OCI-LY1 (cell line): ENCODE measurements at regions not wholly inside any gene's neighbourhood (a gene's known extent, or its start where the extent isn't known, plus 50 kb on each side); places are given as distances from the start of the nearest gene placed in this dataset.

Experiments
- H2AFZ ChIP-seq: fragments of 200-600 bp; sonication (generic), shearing (Covaris generic); 2 replicates; pipeline ENCODE4 v1.6.0; 2014; ENCODE audit warnings: antibody characterized with exemption, mild to moderate bottlenecking, low read length
- H3F3A ChIP-seq: fragments of 200-600 bp; sonication (generic), shearing (Covaris generic); 2 replicates; pipeline ENCODE4 v1.6.0; 2014; ENCODE audit warnings: mild to moderate bottlenecking, antibody characterized with exemption, low read length, moderate library complexity; ENCODE audit not compliant: insufficient read depth
- H3K27ac ChIP-seq: fragments of 200-600 bp; sonication (generic); 2 replicates; pipeline ENCODE4 v1.5.1; 2014; ENCODE audit warnings: low read length, mixed run types, mild to moderate bottlenecking, low read depth; ENCODE audit not compliant: poor library complexity, severe bottlenecking
- H3K27me3 ChIP-seq: fragments of 200-600 bp; sonication (generic); 2 replicates; pipeline ENCODE4 v1.6.0; 2014; ENCODE audit warnings: antibody characterized with exemption, mild to moderate bottlenecking, low read length, moderate library complexity; ENCODE audit not compliant: insufficient read depth
- H3K36me3 ChIP-seq: fragments of 200-600 bp; sonication (generic); 2 replicates; pipeline ENCODE4 v1.6.1; 2014; ENCODE audit warnings: mild to moderate bottlenecking, antibody characterized with exemption, low read length, moderate library complexity, mixed read lengths; ENCODE audit not compliant: insufficient read depth
- H3K4me1 ChIP-seq: fragments of 200-600 bp; sonication (generic); 2 replicates; pipeline ENCODE4 v1.5.1; 2014; ENCODE audit warnings: mild to moderate bottlenecking, low read length, moderate library complexity; ENCODE audit not compliant: insufficient read depth, severe bottlenecking
- H3K4me2 ChIP-seq: fragments of 200-600 bp; sonication (generic), shearing (Covaris generic); 2 replicates; pipeline ENCODE4 v1.6.1; 2014; ENCODE audit warnings: low read length
- H3K4me3 ChIP-seq: fragments of 200-600 bp; sonication (generic); 2 replicates; pipeline ENCODE4 v1.5.1; 2014; ENCODE audit warnings: low read length, low read depth, mild to moderate bottlenecking, mixed read lengths; ENCODE audit not compliant: poor library complexity, severe bottlenecking
- H3K79me2 ChIP-seq: fragments of 200-600 bp; shearing (Covaris generic); 2 replicates; pipeline ENCODE4 v1.6.1; 2016; ENCODE audit warnings: mixed run types, low read length, mixed read lengths; ENCODE audit not compliant: insufficient read depth
- H3K9ac ChIP-seq: fragments of 200-600 bp; sonication (generic), shearing (Covaris generic); 2 replicates; pipeline ENCODE4 v1.6.1; 2014; ENCODE audit warnings: mild to moderate bottlenecking, low read length, mixed read lengths
- H3K9me2 ChIP-seq: fragments of 200-600 bp; sonication (generic), shearing (Covaris generic); 2 replicates; pipeline ENCODE4 v1.6.1; 2014; ENCODE audit warnings: low read depth, mild to moderate bottlenecking, low read length, mixed read lengths
- H3K9me3 ChIP-seq: fragments of 200-600 bp; shearing (Covaris generic); 2 replicates; pipeline ENCODE4 v1.6.1; 2014; ENCODE audit warnings: low read length, mixed read lengths
- H4K20me1 ChIP-seq: fragments of 200-600 bp; sonication (generic), shearing (Covaris generic); 2 replicates; pipeline ENCODE4 v1.6.0; 2016; ENCODE audit warnings: mild to moderate bottlenecking, low read length; ENCODE audit not compliant: insufficient read depth
- CTCF ChIP-seq: fragments of 200-600 bp; sonication (generic), shearing (Covaris generic); IDR thresholded peaks from 2 replicates; pipeline ENCODE4 v1.5.1; 2017; ENCODE audit warnings: mild to moderate bottlenecking, antibody characterized with exemption, low read length, moderate library complexity, mixed read lengths
- EZH2 ChIP-seq: fragments of 200-600 bp; sonication (generic), shearing (Covaris generic); IDR thresholded peaks from 2 replicates; pipeline ENCODE4 v1.8.0; 2017; ENCODE audit warnings: borderline replicate concordance, mixed run types, mild to moderate bottlenecking, antibody characterized with exemption, low read length, moderate library complexity, mixed read lengths

DNA sequence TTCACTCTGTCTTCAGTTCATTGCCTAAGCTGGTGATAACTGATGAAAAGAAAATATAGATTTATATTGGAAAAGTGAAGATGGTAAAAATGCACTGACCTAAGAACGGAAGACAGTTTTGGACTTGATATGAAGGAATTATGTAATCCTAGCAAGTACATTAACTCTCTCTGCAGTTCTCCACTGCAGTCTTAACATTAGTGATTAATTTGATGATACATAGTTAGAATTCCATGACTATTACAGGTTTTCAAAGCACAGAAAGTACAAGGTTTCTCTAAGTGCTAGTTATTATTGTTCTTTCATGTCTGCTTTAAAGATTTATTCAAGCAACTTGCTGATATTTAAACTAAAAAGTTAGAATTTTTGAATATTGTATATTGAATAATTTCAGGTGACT is 1591.7 kb upstream of the ADGRL3 start:
- no peaks in the 10 kb centered on the region for H3K36me3 ChIP-seq
- no peak overlapping the region for H3K9ac ChIP-seq
- no peaks in the 10 kb centered on the region for H3K27me3 ChIP-seq
- no peaks in the 10 kb centered on the region for H3K4me1 ChIP-seq
- H2AFZ ChIP-seq: no peak overlapping the region
- H4K20me1 ChIP-seq: no peaks in the 10 kb centered on the region
- no peaks in the 10 kb centered on the region for H3K9me2 ChIP-seq
- H3K9me3 ChIP-seq: no peaks in the 10 kb centered on the region
- no peak overlapping the region for H3K4me3 ChIP-seq
- TF ChIP-seq CTCF: no peak
- TF ChIP-seq EZH2: no peak
- H3K79me2 ChIP-seq: no peaks in the 10 kb centered on the region
- H3K4me2 ChIP-seq: no peak overlapping the region
- H3F3A ChIP-seq: no peaks in the 10 kb centered on the region
- H3K27ac ChIP-seq: no peak overlapping the region

- Histone ChIP-seq H2AFZ (no peak overlapping the region), H3K4me1 (no peaks in the 10 kb centered on the region), H3K9ac (no peak overlapping the region), H4K20me1 (no peaks in the 10 kb centered on the region), H3F3A (no peaks in the 10 kb centered on the region), H3K9me3 (no peaks in the 10 kb centered on the region), H3K36me3 (no peaks in the 10 kb centered on the region), H3K27ac (no peak overlapping the region), H3K4me3 (no peak overlapping the region), H3K79me2 (no peaks in the 10 kb centered on the region), H3K4me2 (no peak overlapping the region), H3K9me2 (no peaks in the 10 kb centered on the region), H3K27me3 (no peaks in the 10 kb centered on the region)
- TF ChIP-seq EZH2: no peak
- no peak for TF ChIP-seq CTCF
These were observed 1587.9 kb upstream of the ADGRL3 start for GRCh38 chr4:59612235-59612634.

DNA sequence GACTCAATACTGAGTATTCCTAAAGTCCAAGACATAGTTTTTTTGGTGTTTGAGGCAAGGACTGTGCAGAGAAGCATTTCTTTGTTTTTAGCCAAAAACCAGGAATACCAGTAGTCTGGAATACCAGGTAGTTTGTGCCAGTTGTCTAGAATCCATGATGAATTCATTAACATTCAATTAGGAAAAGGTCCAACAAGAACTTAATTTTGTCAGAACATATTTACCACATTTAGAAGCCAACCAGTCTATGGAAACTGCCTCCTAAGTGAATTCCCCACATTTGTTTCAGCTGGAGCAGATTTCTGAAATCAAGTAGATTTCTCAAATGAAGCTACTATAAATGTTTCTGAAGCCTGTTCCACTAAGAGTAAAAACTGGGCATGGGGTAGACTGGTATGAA is 1584.8 kb upstream of the ADGRL3 start:
- H3K27me3 ChIP-seq: no peaks in the 10 kb centered on the region

More for the DNA sequence above, 1584.8 kb upstream of the ADGRL3 start:
- H3K79me2 ChIP-seq: no peaks in the 10 kb centered on the region
- H3K27ac ChIP-seq: no peak overlapping the region
- no peaks in the 10 kb centered on the region for H3K9me2 ChIP-seq
- H3K36me3 ChIP-seq: no peaks in the 10 kb centered on the region
- H4K20me1 ChIP-seq: no peaks in the 10 kb centered on the region
- H3K4me2 ChIP-seq: no peak overlapping the region
- no peaks in the 10 kb centered on the region for H3K9me3 ChIP-seq
- no peak overlapping the region for H2AFZ ChIP-seq
- H3K4me1 ChIP-seq: no peaks in the 10 kb centered on the region
- no peaks in the 10 kb centered on the region for H3F3A ChIP-seq
- no peak overlapping the region for H3K4me3 ChIP-seq
- TF ChIP-seq CTCF: no peak
- TF ChIP-seq EZH2: no peak
- no peak overlapping the region for H3K9ac ChIP-seq
